ENCODE measurements at regions not wholly inside any gene's neighbourhood (a gene's known extent, or its start where the extent isn't known, plus 50 kb on each side); places are given as distances from the start of the nearest gene placed in this dataset.

- ATAC-seq (ENCODE audit: low FRiP score): no peak
- no peak for TF ChIP-seq CTCF (IDR thresholded peaks at IDR 0.05)
- DNase-seq (ENCODE audit: low spot score): peak; percentile 8
These were observed 91.4 kb upstream of the NEURL1B start for GRCh38 chr5:172549696-172550095.

- TF ChIP-seq CTCF (IDR thresholded peaks at IDR 0.05): no peak
- peak; percentile 1 for DNase-seq (ENCODE audit: low spot score)
These were observed 91.9 kb upstream of the NEURL1B start for GRCh38 chr5:172548981-172549687.

GRCh38 chr5:172548311-172548731 is 92.7 kb upstream of the NEURL1B start:
- TF ChIP-seq CTCF (IDR thresholded peaks at IDR 0.05): no peak
- ATAC-seq (ENCODE audit: low FRiP score) (no peak), DNase-seq (ENCODE audit: low spot score) (no peak)

More at GRCh38 chr5:172548981-172549687, 91.9 kb upstream of the NEURL1B start:
- ATAC-seq (ENCODE audit: low FRiP score): no peak

- TF ChIP-seq CTCF (IDR thresholded peaks at IDR 0.05): no peak
- DNase-seq (ENCODE audit: low spot score): no peak
- ATAC-seq (ENCODE audit: low FRiP score): no peak
These were observed 91.9 kb upstream of the SH3PXD2B start for GRCh38 chr5:172546196-172546595.

- TF ChIP-seq CTCF (IDR thresholded peaks at IDR 0.05): no peak
- DNase-seq (ENCODE audit: low spot score) (no peak), ATAC-seq (ENCODE audit: low FRiP score) (no peak)
These were observed 91.0 kb upstream of the SH3PXD2B start for GRCh38 chr5:172545291-172545801.

GRCh38 chr5:172544371-172545095 is 90.2 kb upstream of the SH3PXD2B start:
- TF ChIP-seq CTCF (IDR thresholded peaks at IDR 0.05): no peak
- no peak for DNase-seq (ENCODE audit: low spot score)

More at GRCh38 chr5:172544371-172545095, 90.2 kb upstream of the SH3PXD2B start:
- no peak for ATAC-seq (ENCODE audit: low FRiP score)
